ENCODE measurements at regions not wholly inside any gene's neighbourhood (a gene's known extent, or its start where the extent isn't known, plus 50 kb on each side); places are given as distances from the start of the nearest gene placed in this dataset.
"Not testable (repeated sequence)": the region's sequence is repeated elsewhere in the genome, so short reads cannot be mapped to it uniquely, and the experiment has no call there.

DNA sequence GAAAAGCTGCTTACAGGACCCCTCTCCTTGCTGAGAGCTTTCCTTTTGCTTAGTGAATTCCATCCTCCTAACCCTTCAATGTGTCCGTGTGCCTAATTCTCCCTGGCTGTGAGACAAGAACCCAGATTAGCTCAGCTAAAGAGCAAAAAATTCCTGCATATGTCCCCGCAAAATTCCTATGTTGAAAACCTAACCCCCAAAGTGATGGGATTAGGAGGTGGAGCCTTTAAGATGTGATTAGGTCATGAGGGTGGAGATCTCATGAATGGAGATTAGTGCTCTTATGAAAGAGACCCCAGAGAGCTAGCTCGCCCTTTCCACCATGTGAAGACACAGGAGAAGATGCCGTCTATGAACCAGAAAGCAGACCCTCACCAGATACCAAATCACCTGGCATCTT is 503.0 kb upstream of the DIAPH2 start:
- Histone ChIP-seq H3K27ac (ENCODE audit: low read depth, low read length) (no peak overlapping the region), H3K36me3 (ENCODE audit: control insufficient read depth, insufficient read depth, low read length) (no peaks in the 10 kb centered on the region), H3K4me3 (ENCODE audit: low read depth, low read length) (no peak overlapping the region), H3K4me1 (ENCODE audit: control insufficient read depth, insufficient read depth, low read length) (peaks cover 10% of the 10 kb centered on the region), H3K9ac (ENCODE audit: low read length) (no peak overlapping the region), H3K9me3 (ENCODE audit: control insufficient read depth, insufficient read depth, low read depth, low read length) (no peaks in the 10 kb centered on the region), H3K27me3 (ENCODE audit: control insufficient read depth, insufficient read depth, low read length) (no peaks in the 10 kb centered on the region)

- Histone ChIP-seq H3K4me1 (ENCODE audit: control insufficient read depth, insufficient read depth, low read length) (peaks cover 10% of the 10 kb centered on the region), H3K27me3 (ENCODE audit: control insufficient read depth, insufficient read depth, low read length) (no peaks in the 10 kb centered on the region), H3K27ac (ENCODE audit: low read depth, low read length) (no peak overlapping the region), H3K4me3 (ENCODE audit: low read depth, low read length) (no peak overlapping the region), H3K9ac (ENCODE audit: low read length) (no peak overlapping the region), H3K9me3 (ENCODE audit: control insufficient read depth, insufficient read depth, low read depth, low read length) (no peaks in the 10 kb centered on the region), H3K36me3 (ENCODE audit: control insufficient read depth, insufficient read depth, low read length) (no peaks in the 10 kb centered on the region)
These were observed 502.3 kb upstream of the DIAPH2 start for GRCh38 chrX:96182366-96182765.

DNA sequence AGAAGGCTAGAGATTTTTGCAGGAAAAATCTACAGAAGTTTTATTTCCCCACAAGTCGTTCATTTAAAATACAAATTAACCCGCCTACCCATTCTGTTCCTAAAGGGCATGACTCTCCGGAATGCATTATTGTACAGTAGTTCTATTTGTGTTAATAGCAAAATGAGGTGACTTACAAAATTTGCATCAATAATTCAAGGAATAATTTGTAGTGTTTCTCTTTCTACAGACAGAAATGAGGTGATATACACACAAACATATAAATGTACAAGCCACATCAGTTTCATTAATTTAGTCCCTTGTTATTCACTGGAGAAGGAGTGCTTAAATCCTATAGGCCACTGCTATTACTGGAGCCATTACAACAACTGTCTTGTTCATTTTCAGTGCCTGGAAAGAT is 501.3 kb upstream of the DIAPH2 start:
- no peak overlapping the region for H3K9ac ChIP-seq (ENCODE audit: low read length)
- H3K4me3 ChIP-seq (ENCODE audit: low read depth, low read length) = no peak overlapping the region
- H3K9me3 ChIP-seq (ENCODE audit: control insufficient read depth, insufficient read depth, low read depth, low read length) = no peaks in the 10 kb centered on the region
- peaks cover 10% of the 10 kb centered on the region for H3K4me1 ChIP-seq (ENCODE audit: control insufficient read depth, insufficient read depth, low read length)
- H3K27ac ChIP-seq (ENCODE audit: low read depth, low read length) = no peak overlapping the region
- H3K27me3 ChIP-seq (ENCODE audit: control insufficient read depth, insufficient read depth, low read length) = no peaks in the 10 kb centered on the region
- H3K36me3 ChIP-seq (ENCODE audit: control insufficient read depth, insufficient read depth, low read length) = no peaks in the 10 kb centered on the region

GRCh38 chrX:96183843-96184242 is 500.8 kb upstream of the DIAPH2 start:
- Histone ChIP-seq H3K27me3 (ENCODE audit: control insufficient read depth, insufficient read depth, low read length) (no peaks in the 10 kb centered on the region), H3K27ac (ENCODE audit: low read depth, low read length) (no peak overlapping the region), H3K9me3 (ENCODE audit: control insufficient read depth, insufficient read depth, low read depth, low read length) (no peaks in the 10 kb centered on the region), H3K4me1 (ENCODE audit: control insufficient read depth, insufficient read depth, low read length) (peaks cover 10% of the 10 kb centered on the region), H3K36me3 (ENCODE audit: control insufficient read depth, insufficient read depth, low read length) (no peaks in the 10 kb centered on the region), H3K9ac (ENCODE audit: low read length) (no peak overlapping the region), H3K4me3 (ENCODE audit: low read depth, low read length) (no peak overlapping the region)

GRCh38 chrX:96204928-96205327 is 479.7 kb upstream of the DIAPH2 start:
- H3K9me3 ChIP-seq (ENCODE audit: control insufficient read depth, insufficient read depth, low read depth, low read length) = no peaks in the 10 kb centered on the region

DNA sequence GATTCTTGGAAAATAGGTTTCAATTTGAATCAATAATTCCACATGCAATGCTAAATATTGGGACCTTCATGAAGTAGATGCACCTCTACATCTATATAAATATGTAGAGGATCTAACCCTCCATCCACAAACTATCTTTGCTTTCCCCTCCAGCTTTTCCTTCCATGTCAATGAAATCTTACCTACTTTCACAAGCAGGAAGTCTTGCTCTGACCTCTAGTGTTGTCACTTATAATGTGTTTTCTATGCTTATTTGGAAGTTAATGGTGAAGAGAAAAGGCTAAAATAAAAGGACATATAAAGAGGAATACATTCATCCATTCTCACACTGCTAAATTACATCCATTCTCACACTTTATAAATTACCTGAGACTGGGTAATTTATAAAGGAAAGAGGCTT is 472.7 kb upstream of the DIAPH2 start:
- H3K4me3 ChIP-seq (ENCODE audit: low read depth, low read length) = no peak overlapping the region
- H3K27me3 ChIP-seq (ENCODE audit: control insufficient read depth, insufficient read depth, low read length) = no peaks in the 10 kb centered on the region
- no peaks in the 10 kb centered on the region for H3K36me3 ChIP-seq (ENCODE audit: control insufficient read depth, insufficient read depth, low read length)
- no peak overlapping the region for H3K27ac ChIP-seq (ENCODE audit: low read depth, low read length)
- no peak overlapping the region for H3K9ac ChIP-seq (ENCODE audit: low read length)
- peaks cover 29% of the 10 kb centered on the region for H3K9me3 ChIP-seq (ENCODE audit: control insufficient read depth, insufficient read depth, low read depth, low read length)
- no peaks in the 10 kb centered on the region for H3K4me1 ChIP-seq (ENCODE audit: control insufficient read depth, insufficient read depth, low read length)

More at GRCh38 chrX:96204928-96205327, 479.7 kb upstream of the DIAPH2 start:
- no peak overlapping the region for H3K9ac ChIP-seq (ENCODE audit: low read length)
- no peak overlapping the region for H3K4me3 ChIP-seq (ENCODE audit: low read depth, low read length)
- no peaks in the 10 kb centered on the region for H3K4me1 ChIP-seq (ENCODE audit: control insufficient read depth, insufficient read depth, low read length)
- no peaks in the 10 kb centered on the region for H3K27me3 ChIP-seq (ENCODE audit: control insufficient read depth, insufficient read depth, low read length)
- no peak overlapping the region for H3K27ac ChIP-seq (ENCODE audit: low read depth, low read length)
- H3K36me3 ChIP-seq (ENCODE audit: control insufficient read depth, insufficient read depth, low read length) = no peaks in the 10 kb centered on the region

- not testable (repeated sequence) for H3K4me1 ChIP-seq (ENCODE audit: control insufficient read depth, insufficient read depth, low read length); H3K27me3 ChIP-seq (ENCODE audit: control insufficient read depth, insufficient read depth, low read length); H3K27ac ChIP-seq (ENCODE audit: low read depth, low read length); H3K36me3 ChIP-seq (ENCODE audit: control insufficient read depth, insufficient read depth, low read length); H3K4me3 ChIP-seq (ENCODE audit: low read depth, low read length); H3K9ac ChIP-seq (ENCODE audit: low read length)
- peaks cover 29% of the 10 kb centered on the region for H3K9me3 ChIP-seq (ENCODE audit: control insufficient read depth, insufficient read depth, low read depth, low read length)
These were observed 470.0 kb upstream of the DIAPH2 start for GRCh38 chrX:96214681-96215080.

DNA sequence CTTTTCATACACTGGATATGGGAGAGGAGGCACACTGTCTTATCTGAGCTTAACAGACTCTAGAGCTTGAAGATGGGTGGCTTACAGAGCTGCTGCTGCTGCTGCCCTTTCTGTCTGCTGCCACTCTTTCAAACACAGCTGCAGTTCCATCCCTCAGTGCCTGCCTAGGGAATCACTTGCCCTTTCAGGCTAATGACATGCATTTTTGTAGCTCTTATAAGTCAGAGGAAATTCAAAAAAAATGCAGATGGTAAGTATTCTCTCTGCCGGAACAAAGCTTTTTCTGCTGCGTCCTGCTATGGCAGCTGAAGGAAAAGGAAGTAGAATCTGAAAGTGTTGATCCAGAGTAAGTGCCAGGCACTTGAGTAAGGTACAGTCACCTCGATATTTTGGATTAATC is 460.4 kb upstream of the DIAPH2 start:
- H3K4me3 ChIP-seq (ENCODE audit: low read depth, low read length) = no peak overlapping the region
- no peaks in the 10 kb centered on the region for H3K27me3 ChIP-seq (ENCODE audit: control insufficient read depth, insufficient read depth, low read length)

GRCh38 chrX:96244955-96245354 is 439.7 kb upstream of the DIAPH2 start:
- H3K27ac ChIP-seq (ENCODE audit: low read depth, low read length) = no peak overlapping the region
- H3K36me3 ChIP-seq (ENCODE audit: control insufficient read depth, insufficient read depth, low read length) = no peaks in the 10 kb centered on the region
- no peaks in the 10 kb centered on the region for H3K27me3 ChIP-seq (ENCODE audit: control insufficient read depth, insufficient read depth, low read length)
- no peak overlapping the region for H3K9ac ChIP-seq (ENCODE audit: low read length)
- H3K4me3 ChIP-seq (ENCODE audit: low read depth, low read length) = no peak overlapping the region
- peaks cover 8% of the 10 kb centered on the region for H3K4me1 ChIP-seq (ENCODE audit: control insufficient read depth, insufficient read depth, low read length)
- no peaks in the 10 kb centered on the region for H3K9me3 ChIP-seq (ENCODE audit: control insufficient read depth, insufficient read depth, low read depth, low read length)

More for the DNA sequence above, 460.4 kb upstream of the DIAPH2 start:
- no peak overlapping the region for H3K27ac ChIP-seq (ENCODE audit: low read depth, low read length)
- H3K9me3 ChIP-seq (ENCODE audit: control insufficient read depth, insufficient read depth, low read depth, low read length) = no peaks in the 10 kb centered on the region
- H3K4me1 ChIP-seq (ENCODE audit: control insufficient read depth, insufficient read depth, low read length) = peaks cover 7% of the 10 kb centered on the region; the same call in 1 of the 2 replicates
- no peak overlapping the region for H3K9ac ChIP-seq (ENCODE audit: low read length)
- no peaks in the 10 kb centered on the region for H3K36me3 ChIP-seq (ENCODE audit: control insufficient read depth, insufficient read depth, low read length)

GRCh38 chrX:96246436-96246835 is 438.2 kb upstream of the DIAPH2 start:
- Histone ChIP-seq H3K4me3 (ENCODE audit: low read depth, low read length) (no peak overlapping the region), H3K4me1 (ENCODE audit: control insufficient read depth, insufficient read depth, low read length) (peaks cover 8% of the 10 kb centered on the region), H3K27me3 (ENCODE audit: control insufficient read depth, insufficient read depth, low read length) (no peaks in the 10 kb centered on the region), H3K9ac (ENCODE audit: low read length) (no peak overlapping the region), H3K27ac (ENCODE audit: low read depth, low read length) (no peak overlapping the region), H3K9me3 (ENCODE audit: control insufficient read depth, insufficient read depth, low read depth, low read length) (no peaks in the 10 kb centered on the region), H3K36me3 (ENCODE audit: control insufficient read depth, insufficient read depth, low read length) (no peaks in the 10 kb centered on the region)
